NCI-H1105 treated with DMSO at 0.1 percent for 48 hours (cell line): ENCODE measurements at regions not wholly inside any gene's neighbourhood (a gene's known extent, or its start where the extent isn't known, plus 50 kb on each side); places are given as distances from the start of the nearest gene placed in this dataset.

Experiments used
- DNase-seq: peaks from one replicate; lab custom pipeline; 2025; lab: John Stamatoyannopoulos, UW

DNA sequence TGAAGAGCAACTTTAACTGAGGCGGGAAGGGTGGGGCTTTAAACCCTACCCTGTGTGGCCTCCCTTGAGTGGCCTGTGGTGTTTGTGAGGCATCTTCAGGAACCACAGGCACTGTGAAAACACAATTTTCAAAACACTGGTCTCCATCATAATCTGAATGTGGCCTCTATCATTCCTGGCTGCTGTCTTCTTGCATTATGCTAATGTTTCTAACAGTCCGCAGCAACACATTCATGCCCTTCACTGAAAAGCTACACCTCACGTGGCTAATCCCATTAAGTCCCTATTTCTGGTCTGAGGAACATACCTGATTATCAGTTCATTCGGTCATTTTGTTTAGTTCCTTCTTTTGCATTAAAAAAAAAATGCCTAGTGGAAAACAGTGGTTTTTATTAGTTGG is 94.6 kb downstream of the F11 start:
- no peak for DNase-seq

GRCh38 chr4:186351668-186352194 is 85.7 kb downstream of the F11 start:
- DNase-seq = peak; percentile 69

DNA sequence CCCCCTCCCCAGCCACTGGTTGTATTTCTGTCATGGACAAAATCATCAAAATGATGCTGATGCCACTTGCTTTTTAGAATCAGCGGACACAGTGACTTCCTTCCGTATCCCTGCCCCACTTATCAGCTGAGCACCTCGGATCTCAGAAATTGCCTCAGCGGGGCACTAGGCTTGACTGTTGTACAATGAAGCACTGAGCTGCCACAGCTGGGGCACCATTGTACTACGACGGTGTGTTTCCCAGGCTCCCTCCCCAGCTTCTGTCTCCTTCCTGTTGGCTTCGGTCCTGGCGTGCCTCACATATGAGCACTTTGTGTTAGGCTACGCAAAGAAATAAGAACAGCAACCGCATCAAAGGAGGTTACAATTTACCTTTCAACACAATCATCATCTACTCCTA is 82.4 kb downstream of the F11 start:
- DNase-seq = no peak

DNA sequence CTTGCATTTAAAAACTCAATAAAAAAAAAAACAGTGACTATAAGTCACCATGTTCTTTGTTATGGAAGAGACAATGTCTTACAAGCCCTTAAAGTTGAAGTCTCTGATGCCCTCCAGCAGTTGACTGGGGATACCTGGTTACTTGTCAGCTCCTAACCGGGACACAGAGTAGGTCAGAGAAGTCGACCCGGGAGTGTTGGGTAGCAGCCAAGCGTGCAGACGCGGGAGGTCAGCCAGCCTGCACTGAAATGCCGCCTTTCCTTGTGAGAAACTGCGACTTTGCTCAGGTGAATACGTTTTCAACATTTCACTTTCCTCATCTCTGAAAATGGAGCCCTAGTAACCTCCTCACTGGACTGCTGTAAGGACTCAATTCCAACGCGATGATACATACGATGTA is 81.8 kb downstream of the F11 start:
- DNase-seq = no peak

- no peak for DNase-seq
These were observed 79.2 kb downstream of the F11 start for GRCh38 chr4:186345184-186345583.

DNA sequence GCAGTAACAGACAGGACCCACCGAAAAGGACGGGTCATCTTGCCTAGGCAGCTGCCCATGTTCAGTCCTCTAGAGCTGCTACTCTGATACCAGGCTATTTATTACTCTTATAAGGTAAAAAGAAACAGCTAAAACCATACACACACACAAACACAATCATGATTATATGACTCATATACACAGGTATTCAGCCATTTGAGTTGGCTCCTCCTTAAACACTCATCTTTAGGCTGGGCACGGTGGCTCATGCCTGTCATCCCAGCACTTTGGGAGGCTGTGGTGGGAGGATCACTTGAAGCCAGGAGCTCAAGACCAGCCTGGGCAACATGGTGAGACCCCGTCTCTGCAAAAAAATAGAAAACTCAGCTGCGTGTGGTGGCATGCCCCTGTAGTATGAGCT is 76.6 kb downstream of the F11 start:
- DNase-seq = no peak

DNA sequence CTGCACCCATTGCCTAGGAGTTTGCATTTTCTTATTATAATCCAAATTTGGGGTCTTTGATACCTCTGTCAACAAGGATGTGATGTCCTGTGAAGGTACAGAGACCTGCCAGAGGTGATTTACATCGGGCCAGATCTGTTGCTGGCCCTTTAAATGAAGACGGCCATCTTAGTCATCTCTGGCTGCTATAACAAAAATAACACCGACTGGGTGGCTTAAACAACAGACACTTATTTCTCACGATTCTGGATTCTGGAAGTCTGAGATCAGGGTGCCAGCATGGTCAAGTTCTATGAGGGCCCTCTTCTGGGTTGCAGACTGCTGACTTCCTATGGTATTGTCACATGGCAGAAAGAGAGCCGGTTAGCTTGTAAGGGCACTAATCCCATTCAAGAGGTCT is 75.7 kb downstream of the F11 start:
- no peak for DNase-seq
